ENCODE measurements at regions not wholly inside any gene's neighbourhood (a gene's known extent, or its start where the extent isn't known, plus 50 kb on each side); places are given as distances from the start of the nearest gene placed in this dataset.

DNA sequence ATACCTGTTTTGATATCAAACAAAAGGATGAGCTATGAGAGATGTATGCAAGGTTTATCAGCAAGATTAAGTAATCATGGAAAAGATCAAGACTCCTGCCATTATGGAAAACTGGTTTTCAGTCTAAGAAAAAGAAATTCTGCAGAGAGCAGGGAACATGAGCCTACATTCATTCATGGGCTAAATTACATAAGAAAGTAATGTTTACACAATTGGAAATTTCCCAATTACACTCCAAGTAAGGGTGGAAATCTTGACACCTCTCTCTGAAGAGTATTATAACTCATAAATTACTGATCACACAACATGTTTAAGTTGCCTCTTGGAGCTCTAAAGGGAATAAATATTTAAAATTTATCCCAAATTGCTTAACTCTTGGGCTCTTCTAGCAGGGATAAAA is 206.2 kb downstream of the SLC6A15 start:
- no peak for DNase-seq (ENCODE audit: low read depth)
- H3K4me3 ChIP-seq (ENCODE audit: low read depth, low read length): no peak overlapping the region
- TF ChIP-seq, protein P1, sequence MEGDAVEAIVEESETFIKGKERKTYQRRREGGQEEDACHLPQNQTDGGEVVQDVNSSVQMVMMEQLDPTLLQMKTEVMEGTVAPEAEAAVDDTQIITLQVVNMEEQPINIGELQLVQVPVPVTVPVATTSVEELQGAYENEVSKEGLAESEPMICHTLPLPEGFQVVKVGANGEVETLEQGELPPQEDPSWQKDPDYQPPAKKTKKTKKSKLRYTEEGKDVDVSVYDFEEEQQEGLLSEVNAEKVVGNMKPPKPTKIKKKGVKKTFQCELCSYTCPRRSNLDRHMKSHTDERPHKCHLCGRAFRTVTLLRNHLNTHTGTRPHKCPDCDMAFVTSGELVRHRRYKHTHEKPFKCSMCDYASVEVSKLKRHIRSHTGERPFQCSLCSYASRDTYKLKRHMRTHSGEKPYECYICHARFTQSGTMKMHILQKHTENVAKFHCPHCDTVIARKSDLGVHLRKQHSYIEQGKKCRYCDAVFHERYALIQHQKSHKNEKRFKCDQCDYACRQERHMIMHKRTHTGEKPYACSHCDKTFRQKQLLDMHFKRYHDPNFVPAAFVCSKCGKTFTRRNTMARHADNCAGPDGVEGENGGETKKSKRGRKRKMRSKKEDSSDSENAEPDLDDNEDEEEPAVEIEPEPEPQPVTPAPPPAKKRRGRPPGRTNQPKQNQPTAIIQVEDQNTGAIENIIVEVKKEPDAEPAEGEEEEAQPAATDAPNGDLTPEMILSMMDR (IDR thresholded peaks at IDR 0.05; ENCODE audit: low read depth, low read length, missing control alignments): no peak

DNA sequence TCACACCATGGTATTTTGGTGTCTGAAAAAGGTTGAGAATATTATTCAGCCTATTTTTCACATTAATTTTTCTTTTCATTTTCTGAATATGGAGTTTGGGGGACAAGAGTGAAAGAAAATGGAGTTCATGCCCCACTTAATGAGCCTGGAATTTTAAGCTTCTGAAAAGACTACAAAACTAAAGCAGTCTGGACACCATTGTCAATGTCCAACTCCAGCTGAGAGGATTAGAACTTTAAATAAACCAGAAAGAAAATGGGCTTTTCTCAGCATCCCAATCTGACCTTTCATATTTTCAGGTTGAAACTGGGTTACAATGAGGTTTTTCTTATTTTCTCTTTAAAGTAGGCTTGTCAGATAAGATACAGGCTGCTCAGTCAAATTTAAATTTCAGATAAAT is 207.7 kb downstream of the SLC6A15 start:
- no peak for DNase-seq (ENCODE audit: low read depth)
- TF ChIP-seq, protein P1 (IDR thresholded peaks at IDR 0.05; ENCODE audit: low read depth, low read length, missing control alignments): no peak
- H3K4me3 ChIP-seq (ENCODE audit: low read depth, low read length): no peak overlapping the region

DNA sequence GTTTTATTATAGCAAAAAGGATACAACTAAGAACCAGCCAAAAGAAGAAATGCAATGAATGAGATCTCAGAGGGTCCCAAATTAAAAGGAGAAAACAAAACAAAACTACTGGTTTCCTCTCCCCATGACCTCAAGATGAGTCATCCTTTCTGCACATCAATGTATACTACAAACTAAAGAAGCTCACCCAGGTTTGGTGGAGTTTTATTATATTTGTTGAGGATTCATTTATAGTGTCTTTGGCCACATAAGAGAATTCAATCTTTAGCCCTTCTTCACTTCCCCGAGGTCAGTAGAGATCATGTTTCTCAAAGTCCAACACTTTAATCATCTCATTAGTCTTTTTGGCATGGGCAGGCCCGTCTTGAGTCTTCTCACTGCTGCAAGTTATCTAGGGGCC is 210.6 kb downstream of the SLC6A15 start:
- no peak for DNase-seq (ENCODE audit: low read depth)
- TF ChIP-seq, protein P1 (IDR thresholded peaks at IDR 0.05; ENCODE audit: low read depth, low read length, missing control alignments): no peak
- H3K4me3 ChIP-seq (ENCODE audit: low read depth, low read length): no peak overlapping the region

DNA sequence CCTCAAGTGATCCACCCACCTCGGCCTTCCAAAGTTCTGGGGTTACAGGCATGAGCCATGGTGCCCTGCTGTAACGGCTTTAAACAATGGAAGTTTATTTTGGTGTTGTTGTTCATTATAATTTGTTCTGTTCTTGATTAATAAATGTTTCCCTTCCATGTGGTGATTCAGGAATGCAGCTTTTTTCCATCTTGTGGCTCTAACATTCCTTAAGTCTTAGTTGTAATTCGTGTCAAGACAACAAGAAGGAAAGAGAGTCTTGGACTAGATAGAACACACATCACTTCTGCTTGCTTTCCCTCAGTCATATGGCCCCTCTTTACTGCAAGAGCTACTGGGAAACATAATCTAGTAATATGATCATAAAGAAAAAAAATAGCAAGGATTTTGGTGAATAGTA is 211.6 kb downstream of the SLC6A15 start:
- H3K4me3 ChIP-seq (ENCODE audit: low read depth, low read length): no peak overlapping the region
- TF ChIP-seq, protein P1 (IDR thresholded peaks at IDR 0.05; ENCODE audit: low read depth, low read length, missing control alignments): no peak

DNA sequence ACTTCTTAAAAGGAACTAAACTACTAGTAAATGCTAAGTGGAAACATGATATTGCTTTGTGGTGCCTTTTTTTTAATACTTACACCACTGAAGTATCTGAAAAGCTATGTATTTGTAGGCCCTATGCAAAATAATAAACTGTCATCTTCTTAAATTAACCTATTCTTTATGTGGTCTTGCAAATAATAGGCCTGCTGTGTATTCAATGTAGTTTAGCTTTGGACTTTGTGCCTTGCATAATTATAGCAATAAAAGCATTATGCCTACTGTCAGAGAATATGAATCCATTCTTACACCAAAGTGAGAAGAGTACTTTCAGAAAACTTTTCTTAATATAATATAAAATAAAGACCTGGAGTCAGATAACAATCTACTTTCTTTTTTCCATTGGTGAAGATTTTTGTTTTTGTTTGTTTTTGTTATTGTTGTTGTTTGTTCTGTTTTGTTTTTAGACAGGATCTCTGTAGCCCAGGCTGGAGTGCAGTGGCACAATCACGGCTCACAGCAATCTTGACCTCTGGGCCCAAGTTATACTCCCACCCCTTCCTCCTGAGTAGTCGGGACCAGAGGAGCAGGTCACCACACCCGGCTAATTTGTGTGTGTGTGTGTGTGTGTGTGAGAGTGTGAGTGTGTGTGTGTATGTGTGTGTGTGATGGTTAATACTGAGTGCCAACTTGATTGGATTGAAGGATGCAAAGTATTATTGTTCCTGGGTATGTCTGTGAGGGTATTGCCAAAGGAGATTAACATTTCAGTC is 213.8 kb downstream of the SLC6A15 start:
- H3K4me3 ChIP-seq (ENCODE audit: low read depth, low read length): no peak overlapping the region
- no peak for DNase-seq (ENCODE audit: low read depth)
- TF ChIP-seq, protein P1 (IDR thresholded peaks at IDR 0.05; ENCODE audit: low read depth, low read length, missing control alignments): no peak

More for the DNA sequence above, 211.6 kb downstream of the SLC6A15 start:
- DNase-seq (ENCODE audit: low read depth): no peak

DNA sequence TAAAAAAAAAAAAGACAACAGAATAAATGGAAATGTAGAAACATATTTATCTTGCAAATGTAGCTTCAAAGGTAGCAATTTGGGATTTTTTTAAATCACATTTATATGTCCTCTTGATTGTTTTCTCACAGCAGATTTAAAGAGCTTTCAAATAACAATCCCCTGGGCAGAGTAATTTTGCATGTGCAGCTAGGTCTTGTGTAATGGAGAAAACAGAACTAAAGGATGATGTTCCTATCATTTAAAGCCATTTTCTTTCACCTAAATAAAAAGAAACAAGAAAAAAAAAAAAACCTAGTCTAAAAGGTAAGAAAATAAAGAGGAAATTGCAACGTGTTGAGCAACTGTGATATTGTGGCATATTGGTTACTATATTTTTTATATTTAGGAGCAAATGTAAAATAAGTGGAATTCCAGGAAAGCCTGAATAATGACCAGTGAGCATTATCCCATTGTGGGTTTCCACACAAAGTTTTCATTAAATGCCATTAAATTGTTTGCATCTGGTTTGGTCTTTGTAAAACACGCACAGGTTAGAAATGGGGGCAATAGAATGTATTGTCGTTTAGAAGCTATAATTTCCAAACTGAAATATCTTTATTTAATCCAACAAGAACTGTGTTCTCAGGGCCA is 215.6 kb downstream of the SLC6A15 start:
- no peak for DNase-seq (ENCODE audit: low read depth)
- H3K4me3 ChIP-seq (ENCODE audit: low read depth, low read length): no peak overlapping the region
- TF ChIP-seq, protein P1 (IDR thresholded peaks at IDR 0.05; ENCODE audit: low read depth, low read length, missing control alignments): no peak
